Hepatocyte (in vitro differentiated cells): ENCODE measurements at regions not wholly inside any gene's neighbourhood (a gene's known extent, or its start where the extent isn't known, plus 50 kb on each side); places are given as distances from the start of the nearest gene placed in this dataset.

Experiments
- EZH2 ChIP-seq: fragments of 200-600 bp; sonication (generic); IDR thresholded peaks from 2 replicates; pipeline ENCODE4 v1.6.1; 2016; ENCODE audit warnings: antibody characterized with exemption, mild to moderate bottlenecking, borderline replicate concordance
- EZH2phosphoT487 ChIP-seq: fragments of 200-600 bp; sonication (generic); IDR thresholded peaks from one replicate; pipeline ENCODE4 v1.6.1; 2018; ENCODE audit warnings: antibody characterized with exemption, mild to moderate bottlenecking, low read depth, moderate library complexity; ENCODE audit not compliant: unreplicated experiment, severe bottlenecking
- TF ChIP-seq, protein P1 (sequence below): fragments of 200-600 bp; sonication (generic); IDR thresholded peaks from 2 replicates; pipeline ENCODE4 v1.5.1; 2016; ENCODE audit warnings: antibody characterized with exemption, mild to moderate bottlenecking; ENCODE audit not compliant: poor library complexity

DNA sequence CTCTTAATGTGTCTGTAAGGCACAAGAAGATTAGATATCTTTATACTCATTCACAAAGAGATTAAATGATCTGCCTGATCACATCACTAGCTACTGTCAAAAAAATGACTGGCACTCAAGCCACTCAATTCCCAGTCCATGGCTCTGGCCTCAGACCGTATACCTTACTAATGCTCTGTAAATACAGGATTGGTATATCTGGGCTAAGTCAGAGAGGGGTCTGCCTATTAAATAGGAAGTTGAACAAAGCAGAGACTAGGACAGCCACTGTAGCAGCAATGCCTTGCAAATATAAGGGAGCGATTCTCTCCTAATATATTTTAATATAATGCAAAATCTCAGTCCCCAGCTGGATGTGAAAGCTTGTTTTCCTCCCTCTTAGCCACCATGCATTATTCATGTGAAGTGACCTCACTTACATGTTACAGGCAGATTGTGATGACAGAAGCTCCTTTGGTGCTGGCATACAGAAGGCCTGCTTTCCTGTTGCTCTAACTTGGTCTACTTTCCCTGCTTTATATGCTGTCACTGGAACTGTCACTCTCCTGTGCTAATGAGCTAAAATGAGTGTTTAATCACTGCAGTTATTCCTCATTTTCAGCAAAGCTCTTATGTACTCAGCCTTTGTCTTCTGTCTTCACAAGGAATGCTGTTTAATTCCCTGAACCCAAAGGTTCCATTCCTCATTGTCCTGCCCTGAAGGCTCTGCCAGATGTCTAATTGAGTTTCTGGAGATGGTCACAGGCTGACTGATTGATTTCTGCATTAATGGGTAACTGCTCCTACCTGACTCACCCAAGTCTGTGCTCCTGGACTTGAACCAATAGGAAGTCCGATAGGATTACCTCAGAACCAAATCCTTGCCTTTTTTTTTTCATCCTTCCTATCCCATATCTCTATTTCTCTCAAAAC, 578.2 kb downstream of the KLHL13 start:
- TF ChIP-seq, protein P1, sequence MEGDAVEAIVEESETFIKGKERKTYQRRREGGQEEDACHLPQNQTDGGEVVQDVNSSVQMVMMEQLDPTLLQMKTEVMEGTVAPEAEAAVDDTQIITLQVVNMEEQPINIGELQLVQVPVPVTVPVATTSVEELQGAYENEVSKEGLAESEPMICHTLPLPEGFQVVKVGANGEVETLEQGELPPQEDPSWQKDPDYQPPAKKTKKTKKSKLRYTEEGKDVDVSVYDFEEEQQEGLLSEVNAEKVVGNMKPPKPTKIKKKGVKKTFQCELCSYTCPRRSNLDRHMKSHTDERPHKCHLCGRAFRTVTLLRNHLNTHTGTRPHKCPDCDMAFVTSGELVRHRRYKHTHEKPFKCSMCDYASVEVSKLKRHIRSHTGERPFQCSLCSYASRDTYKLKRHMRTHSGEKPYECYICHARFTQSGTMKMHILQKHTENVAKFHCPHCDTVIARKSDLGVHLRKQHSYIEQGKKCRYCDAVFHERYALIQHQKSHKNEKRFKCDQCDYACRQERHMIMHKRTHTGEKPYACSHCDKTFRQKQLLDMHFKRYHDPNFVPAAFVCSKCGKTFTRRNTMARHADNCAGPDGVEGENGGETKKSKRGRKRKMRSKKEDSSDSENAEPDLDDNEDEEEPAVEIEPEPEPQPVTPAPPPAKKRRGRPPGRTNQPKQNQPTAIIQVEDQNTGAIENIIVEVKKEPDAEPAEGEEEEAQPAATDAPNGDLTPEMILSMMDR, result no peak
- no peak for TF ChIP-seq EZH2
- TF ChIP-seq EZH2phosphoT487, result no peak
